PFSK-1 (cell line): ENCODE measurements at regions not wholly inside any gene's neighbourhood (a gene's known extent, or its start where the extent isn't known, plus 50 kb on each side); places are given as distances from the start of the nearest gene placed in this dataset.

Experiments used
- FOXP2 ChIP-seq: optimal IDR thresholded peaks from 2 replicates; pipeline ENCODE3; 2011; ENCODE audit warnings: borderline replicate concordance, control low read depth, inconsistent platforms; ENCODE audit not compliant: insufficient read depth; ENCODE audit errors: extremely low read length, extremely low read depth
- POLR2AphosphoS5 ChIP-seq: IDR thresholded peaks from 2 replicates; pipeline ENCODE4 v1.6.1; 2012; ENCODE audit warnings: low read depth, mild to moderate bottlenecking, control low read depth, low read length, moderate library complexity
- REST ChIP-seq, 2 experiments: IDR thresholded peaks; 2 replicates each; pipeline versions ENCODE4 v1.6.1 to v1.8.0; 2011 to 2012; ENCODE audit warnings: low read depth in 2 of 2, low read length in 2 of 2, control low read depth in 1 of 2, inconsistent platforms in 1 of 2, mild to moderate bottlenecking in 1 of 2, moderate library complexity in 1 of 2; ENCODE audit not compliant: insufficient read depth in 1 of 2
- SIN3A ChIP-seq: IDR thresholded peaks from 2 replicates; pipeline ENCODE4 v1.6.1; 2012; ENCODE audit warnings: mild to moderate bottlenecking, low read length, moderate library complexity, borderline replicate concordance; ENCODE audit not compliant: insufficient read depth
- TAF1 ChIP-seq: IDR thresholded peaks from 2 replicates; pipeline ENCODE4 v1.6.1; 2012; ENCODE audit warnings: low read length, control low read depth, borderline replicate concordance; ENCODE audit not compliant: insufficient read depth

- TF ChIP-seq REST (IDR thresholded peaks at IDR 0.05; ENCODE audit: insufficient read depth in 1 of 2, low read depth in 2 of 2, low read length in 2 of 2) = no peak
- TF ChIP-seq TAF1 = no peak
- no peak for TF ChIP-seq FOXP2
- TF ChIP-seq POLR2AphosphoS5 = no peak
- no peak for TF ChIP-seq SIN3A
Measured at GRCh38 chr5:117809251-117809650, 1179.1 kb downstream of the DTWD2 start.

- TF ChIP-seq SIN3A (no peak), REST (IDR thresholded peaks at IDR 0.05; ENCODE audit: insufficient read depth in 1 of 2, low read depth in 2 of 2, low read length in 2 of 2) (no peak), POLR2AphosphoS5 (no peak), FOXP2 (no peak), TAF1 (no peak)
Measured at GRCh38 chr5:117805058-117805457, 1183.3 kb downstream of the DTWD2 start.

DNA sequence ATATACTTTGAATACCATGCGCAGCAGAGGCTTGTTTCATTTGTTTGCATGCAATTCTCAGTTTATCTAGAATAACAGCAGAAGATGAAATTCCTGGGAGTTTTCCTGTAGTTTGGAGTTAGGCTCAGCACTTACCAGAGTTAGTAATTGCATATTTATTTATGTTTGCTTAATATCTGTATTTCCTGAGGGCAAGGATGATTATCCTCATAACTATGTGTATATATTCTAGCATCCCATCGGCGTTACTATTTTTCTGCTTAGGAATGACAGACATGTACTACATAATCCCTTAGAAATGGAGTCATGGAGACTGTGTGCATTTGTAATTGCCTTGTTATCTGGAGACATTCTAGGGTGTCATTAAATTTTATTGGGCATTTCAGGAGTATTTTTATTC, 1184.8 kb downstream of the DTWD2 start:
- TF ChIP-seq SIN3A (no peak), REST (IDR thresholded peaks at IDR 0.05; ENCODE audit: insufficient read depth in 1 of 2, low read depth in 2 of 2, low read length in 2 of 2) (no peak), TAF1 (no peak), POLR2AphosphoS5 (no peak), FOXP2 (no peak)

DNA sequence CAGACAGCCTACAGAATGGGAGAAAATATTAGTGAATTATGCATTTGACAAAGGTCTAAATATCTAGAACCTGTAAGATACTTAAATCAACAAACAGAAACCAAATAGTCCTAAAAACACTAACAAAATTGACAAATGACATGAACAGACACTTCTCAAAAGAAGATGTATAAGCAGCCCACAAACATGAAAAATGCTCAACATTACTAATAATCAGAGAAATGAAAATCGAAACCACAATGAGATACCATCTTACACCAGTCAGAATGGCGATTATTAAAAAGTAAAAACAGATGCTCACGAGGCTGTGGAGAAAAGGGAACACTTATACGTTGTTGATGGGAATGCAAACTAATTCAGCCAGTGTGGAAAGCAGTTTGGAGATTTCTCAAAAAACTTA, 1186.8 kb downstream of the DTWD2 start:
- TF ChIP-seq REST (IDR thresholded peaks at IDR 0.05; ENCODE audit: insufficient read depth in 1 of 2, low read depth in 2 of 2, low read length in 2 of 2) (no peak), FOXP2 (no peak), TAF1 (no peak), POLR2AphosphoS5 (no peak), SIN3A (no peak)

DNA sequence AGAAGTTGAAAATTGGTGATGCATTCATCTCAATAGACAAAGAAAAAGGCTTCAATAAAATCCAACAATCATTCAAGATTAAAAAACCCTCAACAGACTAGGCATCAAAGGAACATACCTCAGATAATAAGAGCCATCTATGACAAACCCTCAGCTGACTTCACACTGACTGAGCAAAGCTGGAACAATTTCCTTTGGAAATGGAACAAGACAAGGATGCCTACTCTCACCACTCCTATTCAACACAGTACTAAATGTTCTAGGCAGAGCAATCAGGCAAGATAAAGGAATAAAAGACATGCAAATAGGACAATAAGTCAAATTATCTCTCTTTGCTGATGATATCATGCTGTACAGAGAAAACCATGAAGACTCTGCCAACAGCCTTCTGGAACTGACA, 1188.1 kb downstream of the DTWD2 start:
- TF ChIP-seq FOXP2 (no peak), SIN3A (no peak)
